ENCODE measurements at regions not wholly inside any gene's neighbourhood (a gene's known extent, or its start where the extent isn't known, plus 50 kb on each side); places are given as distances from the start of the nearest gene placed in this dataset.
"Not testable (repeated sequence)": the region's sequence is repeated elsewhere in the genome, so short reads cannot be mapped to it uniquely, and the experiment has no call there.

GRCh38 chr10:46787321-46787615, 124.0 kb upstream of the PTPN20 start:
- no peaks in the 10 kb centered on the region for H3K9me3 ChIP-seq (ENCODE audit: insufficient read depth, low read depth, low read length)
- H3K9ac ChIP-seq (ENCODE audit: low read depth, low read length, poor library complexity, severe bottlenecking): peak overlapping the region; percentile 81
- no peaks in the 10 kb centered on the region for H3K36me3 ChIP-seq (ENCODE audit: insufficient read depth, low read length)
- H3K4me1 ChIP-seq (ENCODE audit: insufficient read depth, low read length, poor library complexity, severe bottlenecking): no peaks in the 10 kb centered on the region
- H3K9me2 ChIP-seq (replicated peaks; ENCODE audit: low read depth, low read length): no peaks in the 10 kb centered on the region
- no peaks in the 10 kb centered on the region for H3K79me2 ChIP-seq (ENCODE audit: insufficient read depth, low read length)
- no peaks in the 10 kb centered on the region for H3K27me3 ChIP-seq (ENCODE audit: insufficient read depth, low read length, poor library complexity, severe bottlenecking)
- no peaks in the 10 kb centered on the region for H3F3A ChIP-seq (ENCODE audit: low read depth)
- peak overlapping the region; percentile 94 for H2AFZ ChIP-seq (ENCODE audit: low read length)
- peak overlapping the region; percentile 74 for H3K4me2 ChIP-seq (ENCODE audit: low read depth, low read length, poor library complexity, severe bottlenecking)
- H3K4me3 ChIP-seq (ENCODE audit: low read length, poor library complexity, severe bottlenecking): peak overlapping the region; percentile 79
- TF ChIP-seq EZH2phosphoT487 (IDR thresholded peaks at IDR 0.05; ENCODE audit: borderline replicate concordance) (no peak), CTCF (conservative IDR thresholded peaks at IDR 0.05; ENCODE audit: low read length) (peak; percentile 33; the same call in 1 of the 2 replicates)
- H4K20me1 ChIP-seq (ENCODE audit: insufficient read depth, low read length, poor library complexity, severe bottlenecking): no peaks in the 10 kb centered on the region

GRCh38 chr10:46792657-46793357, 118.4 kb upstream of the PTPN20 start:
- H3K36me3 ChIP-seq (ENCODE audit: insufficient read depth, low read length); H3K4me2 ChIP-seq (ENCODE audit: low read depth, low read length, poor library complexity, severe bottlenecking); H4K20me1 ChIP-seq (ENCODE audit: insufficient read depth, low read length, poor library complexity, severe bottlenecking); H3K9me3 ChIP-seq (ENCODE audit: insufficient read depth, low read depth, low read length); H3K4me3 ChIP-seq (ENCODE audit: low read length, poor library complexity, severe bottlenecking); H3K9me2 ChIP-seq (replicated peaks; ENCODE audit: low read depth, low read length); H3K4me1 ChIP-seq (ENCODE audit: insufficient read depth, low read length, poor library complexity, severe bottlenecking); H2AFZ ChIP-seq (ENCODE audit: low read length); H3K9ac ChIP-seq (ENCODE audit: low read depth, low read length, poor library complexity, severe bottlenecking); H3K79me2 ChIP-seq (ENCODE audit: insufficient read depth, low read length); H3K27me3 ChIP-seq (ENCODE audit: insufficient read depth, low read length, poor library complexity, severe bottlenecking); H3F3A ChIP-seq (ENCODE audit: low read depth): not testable (repeated sequence)

GRCh38 chr10:46796351-46796750, 114.9 kb upstream of the PTPN20 start:
- not testable (repeated sequence) for H3K4me1 ChIP-seq (ENCODE audit: insufficient read depth, low read length, poor library complexity, severe bottlenecking); H3F3A ChIP-seq (ENCODE audit: low read depth); H3K79me2 ChIP-seq (ENCODE audit: insufficient read depth, low read length); H3K4me3 ChIP-seq (ENCODE audit: low read length, poor library complexity, severe bottlenecking); H3K9me3 ChIP-seq (ENCODE audit: insufficient read depth, low read depth, low read length); H3K4me2 ChIP-seq (ENCODE audit: low read depth, low read length, poor library complexity, severe bottlenecking); H3K27me3 ChIP-seq (ENCODE audit: insufficient read depth, low read length, poor library complexity, severe bottlenecking); H4K20me1 ChIP-seq (ENCODE audit: insufficient read depth, low read length, poor library complexity, severe bottlenecking); H3K9ac ChIP-seq (ENCODE audit: low read depth, low read length, poor library complexity, severe bottlenecking); H3K9me2 ChIP-seq (replicated peaks; ENCODE audit: low read depth, low read length); H2AFZ ChIP-seq (ENCODE audit: low read length); H3K36me3 ChIP-seq (ENCODE audit: insufficient read depth, low read length)

- not testable (repeated sequence) for H3K79me2 ChIP-seq (ENCODE audit: insufficient read depth, low read length); H4K20me1 ChIP-seq (ENCODE audit: insufficient read depth, low read length, poor library complexity, severe bottlenecking); H3K9me2 ChIP-seq (replicated peaks; ENCODE audit: low read depth, low read length); H3K36me3 ChIP-seq (ENCODE audit: insufficient read depth, low read length); H2AFZ ChIP-seq (ENCODE audit: low read length); H3K4me2 ChIP-seq (ENCODE audit: low read depth, low read length, poor library complexity, severe bottlenecking); H3K4me1 ChIP-seq (ENCODE audit: insufficient read depth, low read length, poor library complexity, severe bottlenecking); H3K9me3 ChIP-seq (ENCODE audit: insufficient read depth, low read depth, low read length); H3K9ac ChIP-seq (ENCODE audit: low read depth, low read length, poor library complexity, severe bottlenecking); H3F3A ChIP-seq (ENCODE audit: low read depth); H3K4me3 ChIP-seq (ENCODE audit: low read length, poor library complexity, severe bottlenecking); H3K27me3 ChIP-seq (ENCODE audit: insufficient read depth, low read length, poor library complexity, severe bottlenecking)
Observed at GRCh38 chr10:46802010-46802409, 109.2 kb upstream of the PTPN20 start.

- H3K4me3 ChIP-seq (ENCODE audit: low read length, poor library complexity, severe bottlenecking); H3K9ac ChIP-seq (ENCODE audit: low read depth, low read length, poor library complexity, severe bottlenecking); H2AFZ ChIP-seq (ENCODE audit: low read length); H4K20me1 ChIP-seq (ENCODE audit: insufficient read depth, low read length, poor library complexity, severe bottlenecking); H3K4me2 ChIP-seq (ENCODE audit: low read depth, low read length, poor library complexity, severe bottlenecking); H3K27me3 ChIP-seq (ENCODE audit: insufficient read depth, low read length, poor library complexity, severe bottlenecking); H3K4me1 ChIP-seq (ENCODE audit: insufficient read depth, low read length, poor library complexity, severe bottlenecking); H3K9me2 ChIP-seq (replicated peaks; ENCODE audit: low read depth, low read length); H3K36me3 ChIP-seq (ENCODE audit: insufficient read depth, low read length); H3K79me2 ChIP-seq (ENCODE audit: insufficient read depth, low read length); H3K9me3 ChIP-seq (ENCODE audit: insufficient read depth, low read depth, low read length); H3F3A ChIP-seq (ENCODE audit: low read depth): not testable (repeated sequence)
Observed at GRCh38 chr10:46803082-46803481, 108.1 kb upstream of the PTPN20 start.

- not testable (repeated sequence) for H3K36me3 ChIP-seq (ENCODE audit: insufficient read depth, low read length); H3K27me3 ChIP-seq (ENCODE audit: insufficient read depth, low read length, poor library complexity, severe bottlenecking); H3K79me2 ChIP-seq (ENCODE audit: insufficient read depth, low read length); H4K20me1 ChIP-seq (ENCODE audit: insufficient read depth, low read length, poor library complexity, severe bottlenecking); H3K9me3 ChIP-seq (ENCODE audit: insufficient read depth, low read depth, low read length); H3F3A ChIP-seq (ENCODE audit: low read depth); H3K9me2 ChIP-seq (replicated peaks; ENCODE audit: low read depth, low read length); H3K4me3 ChIP-seq (ENCODE audit: low read length, poor library complexity, severe bottlenecking); H2AFZ ChIP-seq (ENCODE audit: low read length); H3K4me2 ChIP-seq (ENCODE audit: low read depth, low read length, poor library complexity, severe bottlenecking); H3K4me1 ChIP-seq (ENCODE audit: insufficient read depth, low read length, poor library complexity, severe bottlenecking); H3K9ac ChIP-seq (ENCODE audit: low read depth, low read length, poor library complexity, severe bottlenecking)
Observed at GRCh38 chr10:46810222-46810621, 101.0 kb upstream of the PTPN20 start.

GRCh38 chr10:46816126-46816525, 95.1 kb upstream of the PTPN20 start:
- H2AFZ ChIP-seq (ENCODE audit: low read length); H3K27me3 ChIP-seq (ENCODE audit: insufficient read depth, low read length, poor library complexity, severe bottlenecking); H3K4me2 ChIP-seq (ENCODE audit: low read depth, low read length, poor library complexity, severe bottlenecking); H3K9me2 ChIP-seq (replicated peaks; ENCODE audit: low read depth, low read length); H4K20me1 ChIP-seq (ENCODE audit: insufficient read depth, low read length, poor library complexity, severe bottlenecking); H3K36me3 ChIP-seq (ENCODE audit: insufficient read depth, low read length); H3F3A ChIP-seq (ENCODE audit: low read depth); H3K9ac ChIP-seq (ENCODE audit: low read depth, low read length, poor library complexity, severe bottlenecking); H3K4me1 ChIP-seq (ENCODE audit: insufficient read depth, low read length, poor library complexity, severe bottlenecking); H3K9me3 ChIP-seq (ENCODE audit: insufficient read depth, low read depth, low read length); H3K79me2 ChIP-seq (ENCODE audit: insufficient read depth, low read length); H3K4me3 ChIP-seq (ENCODE audit: low read length, poor library complexity, severe bottlenecking): not testable (repeated sequence)

Data from Loucy (cell line).